ENCODE measurements at regions not wholly inside any gene's neighbourhood (a gene's known extent, or its start where the extent isn't known, plus 50 kb on each side); places are given as distances from the start of the nearest gene placed in this dataset.

DNA sequence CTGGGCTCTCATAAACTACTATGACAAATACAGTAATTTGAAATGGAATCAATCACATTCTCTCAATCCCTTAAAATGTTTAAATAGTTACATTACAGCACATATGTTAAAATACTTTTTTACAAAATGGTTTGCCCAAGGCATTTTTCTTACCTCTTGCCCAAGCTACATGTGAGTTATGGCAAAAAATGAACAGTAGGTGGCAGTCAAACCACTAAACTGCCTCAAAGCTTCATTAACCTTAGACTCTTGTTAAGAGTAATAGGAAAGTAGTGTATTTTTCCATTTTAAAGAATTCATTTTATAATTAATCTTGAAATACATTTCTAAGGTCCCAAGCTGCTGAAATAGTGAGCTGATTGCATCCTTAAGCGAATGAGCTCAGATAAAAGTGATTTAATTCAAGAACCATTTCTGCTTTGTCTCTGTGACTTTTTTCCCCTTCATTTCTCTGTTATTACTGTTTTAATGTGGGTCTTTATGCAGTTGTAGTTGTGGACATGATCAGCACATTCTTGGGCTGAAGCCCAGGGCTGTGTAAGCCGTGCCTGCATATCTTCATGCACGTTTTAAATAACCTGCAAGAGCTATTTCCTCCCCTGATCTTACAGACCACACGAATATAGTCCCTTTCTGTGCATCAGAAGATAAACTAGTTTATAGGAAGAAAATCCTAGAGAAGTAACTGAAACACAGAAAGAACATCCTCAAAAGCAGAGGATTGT is 311.8 kb downstream of the LNPK start:
- no peaks in the 10 kb centered on the region for H3K9me3 ChIP-seq
- H3K27ac ChIP-seq = peak overlapping the region in 2 of 4 donors; percentile 8 to 12
- H3K36me3 ChIP-seq = no peaks in the 10 kb centered on the region
- intact Hi-C loops (cut with DNase I) = loop anchor here (2.0 kb wide), 1 partner anchor 313 kb away; the partner anchor contains the start of gene LNPK
- 27 to 29% methylated on average over 4 of the region's 4 CpGs for WGBS, 2 donors
- no peak for DNase-seq
- no peaks in the 10 kb centered on the region for H3K27me3 ChIP-seq
- H3K4me3 ChIP-seq = no peak overlapping the region
- no peak for TF ChIP-seq POLR2AphosphoS5 (IDR thresholded peaks at IDR 0.05)
- TF ChIP-seq POLR2A (IDR thresholded peaks at IDR 0.05) = no peak
- TF ChIP-seq, protein P1, sequence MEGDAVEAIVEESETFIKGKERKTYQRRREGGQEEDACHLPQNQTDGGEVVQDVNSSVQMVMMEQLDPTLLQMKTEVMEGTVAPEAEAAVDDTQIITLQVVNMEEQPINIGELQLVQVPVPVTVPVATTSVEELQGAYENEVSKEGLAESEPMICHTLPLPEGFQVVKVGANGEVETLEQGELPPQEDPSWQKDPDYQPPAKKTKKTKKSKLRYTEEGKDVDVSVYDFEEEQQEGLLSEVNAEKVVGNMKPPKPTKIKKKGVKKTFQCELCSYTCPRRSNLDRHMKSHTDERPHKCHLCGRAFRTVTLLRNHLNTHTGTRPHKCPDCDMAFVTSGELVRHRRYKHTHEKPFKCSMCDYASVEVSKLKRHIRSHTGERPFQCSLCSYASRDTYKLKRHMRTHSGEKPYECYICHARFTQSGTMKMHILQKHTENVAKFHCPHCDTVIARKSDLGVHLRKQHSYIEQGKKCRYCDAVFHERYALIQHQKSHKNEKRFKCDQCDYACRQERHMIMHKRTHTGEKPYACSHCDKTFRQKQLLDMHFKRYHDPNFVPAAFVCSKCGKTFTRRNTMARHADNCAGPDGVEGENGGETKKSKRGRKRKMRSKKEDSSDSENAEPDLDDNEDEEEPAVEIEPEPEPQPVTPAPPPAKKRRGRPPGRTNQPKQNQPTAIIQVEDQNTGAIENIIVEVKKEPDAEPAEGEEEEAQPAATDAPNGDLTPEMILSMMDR (IDR thresholded peaks at IDR 0.05) = peak; percentile 46 to 76 (median 74)
- no peak for TF ChIP-seq EP300 (IDR thresholded peaks at IDR 0.05)
- H3K4me1 ChIP-seq = peaks cover 0 to 4% (median 2%) of the 10 kb centered on the region in 4 donors

DNA sequence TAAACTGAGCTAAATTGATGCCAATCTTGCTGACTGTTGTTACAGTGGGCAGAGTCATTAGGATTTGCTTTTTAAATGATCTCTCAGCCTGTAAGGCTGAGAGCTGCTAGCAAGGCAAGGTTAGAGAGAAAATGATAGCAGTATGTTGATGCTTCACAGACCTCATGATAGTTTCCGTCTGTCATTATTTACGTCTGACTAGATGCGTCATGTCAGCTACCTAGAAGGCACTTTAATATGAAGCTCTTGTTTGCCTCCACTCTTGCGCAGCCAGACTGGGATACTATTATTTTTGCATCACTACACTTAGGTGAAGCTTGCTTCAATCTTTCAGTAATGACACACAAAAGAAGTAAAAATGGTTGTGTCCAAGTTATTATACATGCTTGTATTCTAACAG is 313.8 kb downstream of the LNPK start:
- WGBS, 2 donors = 86 to 90% methylated on average over 4 of the region's 4 CpGs
- no peaks in the 10 kb centered on the region for H3K9me3 ChIP-seq
- H3K27me3 ChIP-seq = no peaks in the 10 kb centered on the region
- DNase-seq = no peak
- no peak overlapping the region for H3K4me3 ChIP-seq
- peaks cover 0 to 4% (median 2%) of the 10 kb centered on the region in 4 donors for H3K4me1 ChIP-seq
- no peak overlapping the region for H3K27ac ChIP-seq
- TF ChIP-seq POLR2A (IDR thresholded peaks at IDR 0.05) = no peak
- TF ChIP-seq, protein P1 (IDR thresholded peaks at IDR 0.05) = no peak
- TF ChIP-seq EP300 (IDR thresholded peaks at IDR 0.05) = no peak
- no peak for TF ChIP-seq POLR2AphosphoS5 (IDR thresholded peaks at IDR 0.05)
- intact Hi-C loops (cut with DNase I) = loop anchor here (10.0 kb wide), 1 partner anchor 323 kb away; no protein-coding TSS in a partner anchor
- H3K36me3 ChIP-seq = no peaks in the 10 kb centered on the region

- H3K9me3 ChIP-seq = no peaks in the 10 kb centered on the region
- no peak overlapping the region for H3K27ac ChIP-seq
- no peaks in the 10 kb centered on the region for H3K36me3 ChIP-seq
- H3K4me1 ChIP-seq = peaks cover 0 to 4% (median 2%) of the 10 kb centered on the region in 4 donors
- intact Hi-C loops (cut with DNase I) = loop anchor here (10.0 kb wide), 1 partner anchor 323 kb away; no protein-coding TSS in a partner anchor
- H3K27me3 ChIP-seq = no peaks in the 10 kb centered on the region
- TF ChIP-seq POLR2A (IDR thresholded peaks at IDR 0.05) = no peak
- no peak for TF ChIP-seq EP300 (IDR thresholded peaks at IDR 0.05)
- TF ChIP-seq POLR2AphosphoS5 (IDR thresholded peaks at IDR 0.05) = no peak
- TF ChIP-seq, protein P1 (IDR thresholded peaks at IDR 0.05) = no peak
- H3K4me3 ChIP-seq = no peak overlapping the region
- DNase-seq = no peak
- WGBS, 2 donors = 79 to 80% methylated on average over 6 of the region's 6 CpGs
These were observed 314.6 kb downstream of the LNPK start for GRCh38 chr2:175687465-175687864.

DNA sequence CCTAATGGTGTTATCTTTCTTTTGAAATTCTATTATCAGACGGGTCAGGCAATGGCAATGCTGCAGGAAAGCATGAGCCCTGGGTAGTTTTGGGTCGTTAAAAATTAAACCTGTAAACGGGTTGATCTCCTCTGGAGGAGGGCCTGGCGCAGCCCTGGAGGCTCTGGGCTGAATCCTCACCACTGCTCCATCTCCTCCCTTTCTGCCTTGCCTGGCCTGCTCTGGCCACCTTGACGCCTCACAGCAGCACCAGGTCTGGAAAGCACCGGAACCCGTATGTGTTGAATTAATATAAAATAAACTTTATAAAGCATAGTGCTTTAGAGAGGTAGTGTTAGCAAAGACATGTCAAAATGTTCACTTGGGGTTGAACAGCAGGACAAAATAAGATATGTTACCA is 316.1 kb downstream of the LNPK start:
- no peaks in the 10 kb centered on the region for H3K9me3 ChIP-seq
- H3K36me3 ChIP-seq = no peaks in the 10 kb centered on the region
- TF ChIP-seq POLR2A (IDR thresholded peaks at IDR 0.05) (no peak), EP300 (IDR thresholded peaks at IDR 0.05) (no peak), POLR2AphosphoS5 (IDR thresholded peaks at IDR 0.05) (no peak)
- TF ChIP-seq, protein P1 (IDR thresholded peaks at IDR 0.05) = no peak
- H3K27ac ChIP-seq = no peak overlapping the region
- H3K4me1 ChIP-seq = peaks cover 0 to 4% (median 2%) of the 10 kb centered on the region in 4 donors
- intact Hi-C loops (cut with DNase I) = loop anchor here (10.0 kb wide), 1 partner anchor 321 kb away; no protein-coding TSS in a partner anchor
- WGBS, 2 donors = 73 to 81% methylated on average over 7 of the region's 7 CpGs
- H3K27me3 ChIP-seq = no peaks in the 10 kb centered on the region
- no peak overlapping the region for H3K4me3 ChIP-seq
- DNase-seq = no peak
